GDM1 (cell line): ENCODE measurements at regions not wholly inside any gene's neighbourhood (a gene's known extent, or its start where the extent isn't known, plus 50 kb on each side); places are given as distances from the start of the nearest gene placed in this dataset.

Source experiments
- DNase-seq: peaks from one replicate; lab custom pipeline; 2025; lab: John Stamatoyannopoulos, UW

- no peak for DNase-seq
Observed at GRCh38 chr5:12354686-12355085, 450.4 kb upstream of the CTNND2 start.

GRCh38 chr5:12343558-12343957, 439.3 kb upstream of the CTNND2 start:
- DNase-seq, result no peak

GRCh38 chr5:12335938-12336337, 431.7 kb upstream of the CTNND2 start:
- DNase-seq, result no peak

- no peak for DNase-seq
Observed at GRCh38 chr5:12332480-12332879, 428.2 kb upstream of the CTNND2 start.

GRCh38 chr5:12330993-12331588, 426.8 kb upstream of the CTNND2 start:
- no peak for DNase-seq

GRCh38 chr5:12330381-12330780, 426.1 kb upstream of the CTNND2 start:
- no peak for DNase-seq

- DNase-seq, result no peak
Observed at GRCh38 chr5:12323637-12324229, 419.5 kb upstream of the CTNND2 start.

GRCh38 chr5:12322042-12322441, 417.8 kb upstream of the CTNND2 start:
- no peak for DNase-seq

- DNase-seq, result no peak
Observed at GRCh38 chr5:12320331-12320730, 416.1 kb upstream of the CTNND2 start.

GRCh38 chr5:12316812-12317211, 412.6 kb upstream of the CTNND2 start:
- no peak for DNase-seq

GRCh38 chr5:12315461-12315860, 411.2 kb upstream of the CTNND2 start:
- DNase-seq, result no peak

- no peak for DNase-seq
Observed at GRCh38 chr5:12313602-12314001, 409.4 kb upstream of the CTNND2 start.

- DNase-seq, result no peak
Observed at GRCh38 chr5:12312343-12312742, 408.1 kb upstream of the CTNND2 start.

- DNase-seq, result no peak
Observed at GRCh38 chr5:12294151-12294550, 389.9 kb upstream of the CTNND2 start.

GRCh38 chr5:12292610-12293204, 388.5 kb upstream of the CTNND2 start:
- DNase-seq, result no peak

- DNase-seq, result no peak
Observed at GRCh38 chr5:12284604-12285003, 380.4 kb upstream of the CTNND2 start.

- no peak for DNase-seq
Observed at GRCh38 chr5:12277504-12278192, 373.4 kb upstream of the CTNND2 start.

- DNase-seq, result no peak
Observed at GRCh38 chr5:12274236-12274635, 370.0 kb upstream of the CTNND2 start.

GRCh38 chr5:12272389-12272788, 368.1 kb upstream of the CTNND2 start:
- no peak for DNase-seq

- DNase-seq, result no peak
Observed at GRCh38 chr5:12270914-12271313, 366.7 kb upstream of the CTNND2 start.

- no peak for DNase-seq
Observed at GRCh38 chr5:12269164-12269563, 364.9 kb upstream of the CTNND2 start.

GRCh38 chr5:12258549-12258948, 354.3 kb upstream of the CTNND2 start:
- DNase-seq, result no peak

- DNase-seq, result no peak
Observed at GRCh38 chr5:12250454-12250853, 346.2 kb upstream of the CTNND2 start.
